ENCODE measurements at regions not wholly inside any gene's neighbourhood (a gene's known extent, or its start where the extent isn't known, plus 50 kb on each side); places are given as distances from the start of the nearest gene placed in this dataset.
"Not testable (repeated sequence)": the region's sequence is repeated elsewhere in the genome, so short reads cannot be mapped to it uniquely, and the experiment has no call there.

GRCh38 chr6:93183531-93183972 is 235.8 kb downstream of the EPHA7 start:
- H3K36me3 ChIP-seq (ENCODE audit: control insufficient read depth in 2 of 2, insufficient read depth in 2 of 2, low read length in 2 of 2) = no peaks in the 10 kb centered on the region

GRCh38 chr6:93182938-93183479 is 236.3 kb downstream of the EPHA7 start:
- H3K27me3 ChIP-seq (ENCODE audit: control insufficient read depth in 1 of 2, insufficient read depth in 2 of 2, low read length in 2 of 2) = no peaks in the 10 kb centered on the region
- no peaks in the 10 kb centered on the region for H3K36me3 ChIP-seq (ENCODE audit: control insufficient read depth in 2 of 2, insufficient read depth in 2 of 2, low read length in 2 of 2)
- H3K4me3 ChIP-seq (ENCODE audit: low read length in 2 of 2) = no peak overlapping the region
- H3K9ac ChIP-seq (ENCODE audit: low read length in 2 of 2) = no peak overlapping the region
- no peaks in the 10 kb centered on the region for H3K4me1 ChIP-seq (ENCODE audit: control insufficient read depth, insufficient read depth, low read length)
- H3K27ac ChIP-seq (ENCODE audit: low read length) = no peak overlapping the region
- H3K9me3 ChIP-seq (ENCODE audit: control insufficient read depth in 2 of 2, low read length in 2 of 2) = no peaks in the 10 kb centered on the region

More at GRCh38 chr6:93183531-93183972, 235.8 kb downstream of the EPHA7 start:
- Histone ChIP-seq H3K4me1 (ENCODE audit: control insufficient read depth, insufficient read depth, low read length) (no peaks in the 10 kb centered on the region), H3K9ac (ENCODE audit: low read length in 2 of 2) (no peak overlapping the region), H3K27ac (ENCODE audit: low read length) (no peak overlapping the region), H3K9me3 (ENCODE audit: control insufficient read depth in 2 of 2, low read length in 2 of 2) (no peaks in the 10 kb centered on the region), H3K27me3 (ENCODE audit: control insufficient read depth in 1 of 2, insufficient read depth in 2 of 2, low read length in 2 of 2) (no peaks in the 10 kb centered on the region), H3K4me3 (ENCODE audit: low read length in 2 of 2) (no peak overlapping the region)

DNA sequence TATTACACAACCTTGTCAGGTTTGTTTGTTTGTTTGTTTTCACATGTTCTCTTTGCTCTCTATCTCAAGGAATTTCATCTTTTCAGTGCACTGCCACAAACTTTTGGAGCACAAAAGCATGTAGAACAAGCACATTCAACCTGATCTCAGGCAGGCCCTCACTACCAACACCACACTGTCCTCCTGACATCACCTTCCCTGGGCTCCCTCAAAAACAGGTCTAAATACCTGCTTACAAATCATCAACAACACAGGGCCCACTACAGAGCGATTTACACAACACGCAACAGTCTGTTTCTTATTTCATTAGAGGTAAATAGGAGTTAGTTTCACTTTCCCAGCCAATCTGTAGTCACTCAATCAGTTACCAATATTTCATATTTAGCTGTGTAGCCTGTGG is 241.4 kb downstream of the EPHA7 start:
- H3K27ac ChIP-seq (ENCODE audit: low read length) = no peak overlapping the region
- no peaks in the 10 kb centered on the region for H3K9me3 ChIP-seq (ENCODE audit: control insufficient read depth in 2 of 2, low read length in 2 of 2)
- no peak overlapping the region for H3K4me3 ChIP-seq (ENCODE audit: low read length in 2 of 2)
- H3K9ac ChIP-seq (ENCODE audit: low read length in 2 of 2) = no peak overlapping the region
- H3K4me1 ChIP-seq (ENCODE audit: control insufficient read depth, insufficient read depth, low read length) = no peaks in the 10 kb centered on the region
- H3K36me3 ChIP-seq (ENCODE audit: control insufficient read depth in 2 of 2, insufficient read depth in 2 of 2, low read length in 2 of 2) = no peaks in the 10 kb centered on the region
- H3K27me3 ChIP-seq (ENCODE audit: control insufficient read depth in 1 of 2, insufficient read depth in 2 of 2, low read length in 2 of 2) = no peaks in the 10 kb centered on the region

- Histone ChIP-seq H3K4me1 (ENCODE audit: control insufficient read depth, insufficient read depth, low read length) (no peaks in the 10 kb centered on the region), H3K36me3 (ENCODE audit: control insufficient read depth in 2 of 2, insufficient read depth in 2 of 2, low read length in 2 of 2) (no peaks in the 10 kb centered on the region), H3K9ac (ENCODE audit: low read length in 2 of 2) (no peak overlapping the region), H3K27ac (ENCODE audit: low read length) (no peak overlapping the region), H3K9me3 (ENCODE audit: control insufficient read depth in 2 of 2, low read length in 2 of 2) (no peaks in the 10 kb centered on the region), H3K4me3 (ENCODE audit: low read length in 2 of 2) (no peak overlapping the region), H3K27me3 (ENCODE audit: control insufficient read depth in 1 of 2, insufficient read depth in 2 of 2, low read length in 2 of 2) (no peaks in the 10 kb centered on the region)
Observed at GRCh38 chr6:93177438-93177837, 241.9 kb downstream of the EPHA7 start.

DNA sequence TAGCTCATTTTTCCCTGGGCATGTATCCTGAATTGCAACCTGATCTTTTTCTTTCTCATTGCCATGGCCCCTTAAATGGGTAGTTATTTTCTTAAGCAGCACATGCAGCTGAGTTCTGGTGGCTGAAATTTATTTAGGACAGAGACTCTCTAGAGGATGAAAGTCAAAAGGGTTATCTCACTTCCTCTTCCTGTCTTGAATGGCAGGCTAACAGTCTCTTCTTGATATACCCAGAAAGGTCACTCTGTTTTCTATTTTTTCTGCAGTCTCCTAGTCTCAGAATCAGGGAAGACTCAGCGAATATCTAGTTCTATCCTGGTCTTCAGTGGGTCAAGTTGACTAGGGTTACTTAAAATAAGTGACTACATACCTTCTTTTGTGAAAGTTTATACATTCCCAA is 243.3 kb downstream of the EPHA7 start:
- Histone ChIP-seq H3K4me1 (ENCODE audit: control insufficient read depth, insufficient read depth, low read length) (no peaks in the 10 kb centered on the region), H3K4me3 (ENCODE audit: low read length in 2 of 2) (no peak overlapping the region), H3K36me3 (ENCODE audit: control insufficient read depth in 2 of 2, insufficient read depth in 2 of 2, low read length in 2 of 2) (no peaks in the 10 kb centered on the region), H3K9me3 (ENCODE audit: control insufficient read depth in 2 of 2, low read length in 2 of 2) (no peaks in the 10 kb centered on the region), H3K27ac (ENCODE audit: low read length) (no peak overlapping the region), H3K27me3 (ENCODE audit: control insufficient read depth in 1 of 2, insufficient read depth in 2 of 2, low read length in 2 of 2) (no peaks in the 10 kb centered on the region), H3K9ac (ENCODE audit: low read length in 2 of 2) (no peak overlapping the region)

DNA sequence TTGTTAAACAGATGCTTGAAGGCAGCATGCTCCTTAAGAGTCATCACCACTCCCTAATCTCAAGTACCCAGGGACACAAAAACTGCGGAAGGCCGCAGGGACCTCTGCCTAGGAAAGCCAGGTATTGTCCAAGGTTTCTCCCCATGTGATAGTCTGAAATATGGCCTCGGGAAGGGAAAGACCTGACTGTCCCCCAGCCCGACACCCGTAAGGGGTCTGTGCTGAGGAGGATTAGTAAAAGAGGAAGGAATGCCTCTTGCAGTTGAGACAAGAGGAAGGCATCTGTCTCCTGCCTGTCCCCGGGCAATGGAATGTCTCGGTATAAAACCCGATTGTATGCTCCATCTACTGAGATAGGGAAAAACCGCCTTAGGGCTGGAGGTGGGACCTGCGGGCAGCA is 245.8 kb downstream of the EPHA7 start:
- H3K9me3 ChIP-seq (ENCODE audit: control insufficient read depth in 2 of 2, low read length in 2 of 2); H3K9ac ChIP-seq (ENCODE audit: low read length in 2 of 2); H3K27me3 ChIP-seq (ENCODE audit: control insufficient read depth in 1 of 2, insufficient read depth in 2 of 2, low read length in 2 of 2); H3K4me1 ChIP-seq (ENCODE audit: control insufficient read depth, insufficient read depth, low read length); H3K27ac ChIP-seq (ENCODE audit: low read length); H3K4me3 ChIP-seq (ENCODE audit: low read length in 2 of 2); H3K36me3 ChIP-seq (ENCODE audit: control insufficient read depth in 2 of 2, insufficient read depth in 2 of 2, low read length in 2 of 2): not testable (repeated sequence)

DNA sequence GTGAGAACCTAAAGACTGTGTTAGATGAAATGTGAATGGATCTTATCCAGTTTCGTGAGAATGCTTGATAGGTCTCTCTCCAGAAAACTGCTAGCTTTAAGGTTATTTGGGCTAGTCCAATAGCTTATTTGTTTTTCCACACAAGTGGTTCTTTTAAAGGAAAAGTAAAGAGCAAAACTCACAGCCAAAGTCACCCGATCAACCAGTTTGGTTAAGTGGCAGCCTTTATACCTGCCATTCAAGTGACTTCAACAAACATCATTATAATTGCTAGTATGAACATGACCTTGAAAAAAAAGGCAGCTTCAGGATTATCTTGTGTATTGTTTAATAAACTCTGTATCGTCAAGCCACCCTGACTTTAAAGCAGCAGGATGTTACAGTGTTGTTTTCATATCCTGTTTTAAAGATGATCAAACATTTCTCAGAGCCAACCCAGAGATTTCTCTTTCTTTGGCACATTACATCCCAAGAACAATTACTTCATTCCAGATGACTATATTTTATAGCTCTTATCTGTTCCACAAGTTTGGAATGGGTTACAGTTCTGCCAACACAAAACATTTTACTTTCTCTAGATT is 253.4 kb downstream of the EPHA7 start:
- H3K4me1 ChIP-seq (ENCODE audit: control insufficient read depth, insufficient read depth, low read length) = no peaks in the 10 kb centered on the region
- H3K27me3 ChIP-seq (ENCODE audit: control insufficient read depth in 1 of 2, insufficient read depth in 2 of 2, low read length in 2 of 2) = no peaks in the 10 kb centered on the region
- H3K36me3 ChIP-seq (ENCODE audit: control insufficient read depth in 2 of 2, insufficient read depth in 2 of 2, low read length in 2 of 2) = no peaks in the 10 kb centered on the region
- no peak overlapping the region for H3K9ac ChIP-seq (ENCODE audit: low read length in 2 of 2)
- H3K9me3 ChIP-seq (ENCODE audit: control insufficient read depth in 2 of 2, low read length in 2 of 2) = no peaks in the 10 kb centered on the region
- no peak overlapping the region for H3K4me3 ChIP-seq (ENCODE audit: low read length in 2 of 2)
- no peak overlapping the region for H3K27ac ChIP-seq (ENCODE audit: low read length)

- no peak overlapping the region for H3K9ac ChIP-seq (ENCODE audit: low read length in 2 of 2)
- no peak overlapping the region for H3K27ac ChIP-seq (ENCODE audit: low read length)
- H3K36me3 ChIP-seq (ENCODE audit: control insufficient read depth in 2 of 2, insufficient read depth in 2 of 2, low read length in 2 of 2) = no peaks in the 10 kb centered on the region
- H3K4me3 ChIP-seq (ENCODE audit: low read length in 2 of 2) = no peak overlapping the region
- H3K9me3 ChIP-seq (ENCODE audit: control insufficient read depth in 2 of 2, low read length in 2 of 2) = no peaks in the 10 kb centered on the region
- H3K27me3 ChIP-seq (ENCODE audit: control insufficient read depth in 1 of 2, insufficient read depth in 2 of 2, low read length in 2 of 2) = no peaks in the 10 kb centered on the region
- H3K4me1 ChIP-seq (ENCODE audit: control insufficient read depth, insufficient read depth, low read length) = no peaks in the 10 kb centered on the region
Observed at GRCh38 chr6:93164781-93165180, 254.6 kb downstream of the EPHA7 start.

- Histone ChIP-seq H3K9me3 (ENCODE audit: control insufficient read depth in 2 of 2, low read length in 2 of 2) (no peaks in the 10 kb centered on the region), H3K36me3 (ENCODE audit: control insufficient read depth in 2 of 2, insufficient read depth in 2 of 2, low read length in 2 of 2) (no peaks in the 10 kb centered on the region)
Observed at GRCh38 chr6:93163146-93163545, 256.2 kb downstream of the EPHA7 start.

GRCh38 chr6:93139408-93140081 is 279.8 kb downstream of the EPHA7 start:
- H3K36me3 ChIP-seq (ENCODE audit: control insufficient read depth in 2 of 2, insufficient read depth in 2 of 2, low read length in 2 of 2) = no peaks in the 10 kb centered on the region
- H3K4me3 ChIP-seq (ENCODE audit: low read length in 2 of 2) = no peak overlapping the region
- H3K9me3 ChIP-seq (ENCODE audit: control insufficient read depth in 2 of 2, low read length in 2 of 2) = no peaks in the 10 kb centered on the region
- H3K9ac ChIP-seq (ENCODE audit: low read length in 2 of 2) = no peak overlapping the region
- no peaks in the 10 kb centered on the region for H3K4me1 ChIP-seq (ENCODE audit: control insufficient read depth, insufficient read depth, low read length)
- H3K27ac ChIP-seq (ENCODE audit: low read length) = no peak overlapping the region
- no peaks in the 10 kb centered on the region for H3K27me3 ChIP-seq (ENCODE audit: control insufficient read depth in 1 of 2, insufficient read depth in 2 of 2, low read length in 2 of 2)

More at GRCh38 chr6:93163146-93163545, 256.2 kb downstream of the EPHA7 start:
- no peaks in the 10 kb centered on the region for H3K27me3 ChIP-seq (ENCODE audit: control insufficient read depth in 1 of 2, insufficient read depth in 2 of 2, low read length in 2 of 2)
- no peak overlapping the region for H3K27ac ChIP-seq (ENCODE audit: low read length)
- H3K9ac ChIP-seq (ENCODE audit: low read length in 2 of 2) = no peak overlapping the region
- H3K4me1 ChIP-seq (ENCODE audit: control insufficient read depth, insufficient read depth, low read length) = no peaks in the 10 kb centered on the region
- no peak overlapping the region for H3K4me3 ChIP-seq (ENCODE audit: low read length in 2 of 2)

DNA sequence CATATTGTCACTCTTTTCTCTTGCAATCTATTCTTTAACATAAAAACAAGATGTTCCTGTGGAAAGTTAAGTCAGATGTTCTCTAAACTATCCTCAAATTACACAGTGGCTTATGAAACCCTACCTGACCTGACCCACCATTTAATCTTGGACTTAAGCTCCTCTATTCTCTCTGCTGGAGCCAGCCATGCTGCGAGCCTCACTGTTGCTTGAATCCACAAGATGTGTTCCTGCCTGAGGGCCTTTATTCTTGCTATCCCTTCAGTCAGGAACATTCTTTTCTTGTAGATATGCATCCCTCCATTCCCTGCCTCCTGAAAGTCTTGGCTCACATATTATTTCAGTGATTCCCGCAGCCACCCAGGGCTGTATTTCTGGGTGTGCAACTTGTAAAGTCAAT is 283.2 kb downstream of the EPHA7 start:
- Histone ChIP-seq H3K27ac (ENCODE audit: low read length) (no peak overlapping the region), H3K36me3 (ENCODE audit: control insufficient read depth in 2 of 2, insufficient read depth in 2 of 2, low read length in 2 of 2) (no peaks in the 10 kb centered on the region), H3K9me3 (ENCODE audit: control insufficient read depth in 2 of 2, low read length in 2 of 2) (no peaks in the 10 kb centered on the region), H3K27me3 (ENCODE audit: control insufficient read depth in 1 of 2, insufficient read depth in 2 of 2, low read length in 2 of 2) (no peaks in the 10 kb centered on the region), H3K4me1 (ENCODE audit: control insufficient read depth, insufficient read depth, low read length) (no peaks in the 10 kb centered on the region), H3K9ac (ENCODE audit: low read length in 2 of 2) (no peak overlapping the region), H3K4me3 (ENCODE audit: low read length in 2 of 2) (no peak overlapping the region)

Measured in stomach smooth muscle (tissue), 2 donors.